Esophagus (tissue), 2 donors: ENCODE measurements at regions not wholly inside any gene's neighbourhood (a gene's known extent, or its start where the extent isn't known, plus 50 kb on each side); places are given as distances from the start of the nearest gene placed in this dataset.
"Not testable (repeated sequence)": the region's sequence is repeated elsewhere in the genome, so short reads cannot be mapped to it uniquely, and the experiment has no call there.

Experiments
- H3K27ac ChIP-seq, 2 donors: one replicate each; pipeline ENCODE4 v1.5.1; 2013; ENCODE audit warnings: low read depth in 2 of 2, mild to moderate bottlenecking in 2 of 2, inconsistent platforms in 1 of 2, low read length in 1 of 2, moderate library complexity in 1 of 2
- H3K27me3 ChIP-seq, 2 donors: one replicate each; pipeline ENCODE4 v1.6.1; 2013; ENCODE audit warnings: low read length in 2 of 2, control low read depth in 1 of 2, mild to moderate bottlenecking in 1 of 2; ENCODE audit not compliant: insufficient read depth in 2 of 2, control insufficient read depth in 1 of 2
- H3K36me3 ChIP-seq, 2 donors: one replicate each; pipeline ENCODE4 v1.6.1; 2013; ENCODE audit warnings: low read length in 1 of 2; ENCODE audit not compliant: control insufficient read depth in 2 of 2, insufficient read depth in 2 of 2
- H3K4me1 ChIP-seq, 2 donors: one replicate each; pipeline ENCODE4 v1.6.1; 2013; ENCODE audit warnings: low read length in 1 of 2; ENCODE audit not compliant: control insufficient read depth in 2 of 2, insufficient read depth in 2 of 2
- H3K4me3 ChIP-seq, 2 donors: one replicate each; pipeline ENCODE4 v1.5.1; 2013; ENCODE audit warnings: low read length in 2 of 2, mild to moderate bottlenecking in 2 of 2, low read depth in 1 of 2, moderate library complexity in 1 of 2
- H3K9me3 ChIP-seq, 2 donors: one replicate each; pipeline ENCODE4 v1.6.1; 2013; ENCODE audit warnings: mild to moderate bottlenecking in 2 of 2, low read depth in 1 of 2, low read length in 1 of 2, moderate library complexity in 1 of 2; ENCODE audit not compliant: control insufficient read depth in 2 of 2, insufficient read depth in 1 of 2
- WGBS, 2 donors: extraction: QIAGEN DNeasy Blood & Tissue Kit; methylation state at CpG; one replicate each; pipeline ENCODE4 v1.1.7; 2013; 5-methylcytosine and 5-hydroxymethylcytosine counted together
- donor health status: healthy with polysubstance abuse.
- donor health status: Bipolar disorder and iron deficiency.

GRCh38 chr20:61086031-61086430 lies 166.0 kb upstream of the CDH4 start:
- Histone ChIP-seq H3K9me3 (peaks cover 0 to 4% of the 10 kb centered on the region in 2 donors), H3K4me1 (no peaks in the 10 kb centered on the region), H3K36me3 (no peaks in the 10 kb centered on the region), H3K27me3 (no peaks in the 10 kb centered on the region), H3K4me3 (no peak overlapping the region), H3K27ac (no peak overlapping the region)
- 76 to 87% methylated on average over 1 of the region's 1 CpG for WGBS, 2 donors

GRCh38 chr20:61090541-61090940 lies 161.5 kb upstream of the CDH4 start:
- Histone ChIP-seq H3K36me3 (no peaks in the 10 kb centered on the region), H3K27ac (no peak overlapping the region), H3K4me3 (no peak overlapping the region), H3K27me3 (no peaks in the 10 kb centered on the region), H3K4me1 (no peaks in the 10 kb centered on the region), H3K9me3 (peaks cover 0 to 5% of the 10 kb centered on the region in 2 donors)
- 48 to 49% methylated on average over 7 of the region's 7 CpGs for WGBS, 2 donors

- Histone ChIP-seq H3K36me3 (no peaks in the 10 kb centered on the region), H3K27ac (no peak overlapping the region), H3K27me3 (no peaks in the 10 kb centered on the region), H3K4me1 (no peaks in the 10 kb centered on the region), H3K9me3 (peaks cover 0 to 5% of the 10 kb centered on the region in 2 donors), H3K4me3 (no peak overlapping the region)
- 85 to 88% methylated on average over 9 of the region's 9 CpGs for WGBS, 2 donors
Observed at GRCh38 chr20:61092251-61092650, 159.8 kb upstream of the CDH4 start.

DNA sequence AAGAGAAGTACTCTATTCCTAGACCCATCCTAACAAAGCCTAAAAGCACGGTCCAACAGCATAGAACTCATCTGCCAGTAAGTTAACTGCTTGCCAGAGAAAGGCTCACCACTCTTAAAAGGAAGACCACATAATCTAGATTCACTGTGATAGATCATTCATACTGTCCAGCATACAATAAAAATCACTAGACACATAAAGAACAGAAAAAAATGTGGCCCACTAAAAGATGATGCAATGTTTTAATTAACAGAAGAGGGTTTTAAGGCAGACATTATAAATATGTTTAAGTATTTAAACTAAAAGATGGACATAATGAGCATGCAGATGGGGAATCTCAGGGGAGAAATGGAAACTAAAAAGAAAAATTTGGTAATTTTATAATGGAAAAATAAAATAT lies 157.5 kb upstream of the CDH4 start:
- peaks cover 0 to 5% of the 10 kb centered on the region in 2 donors for H3K9me3 ChIP-seq
- WGBS, 2 donors = 58 to 59% methylated on average over 1 of the region's 1 CpG
- H3K36me3 ChIP-seq = no peaks in the 10 kb centered on the region
- no peak overlapping the region for H3K4me3 ChIP-seq
- H3K4me1 ChIP-seq = no peaks in the 10 kb centered on the region
- no peak overlapping the region for H3K27ac ChIP-seq
- no peaks in the 10 kb centered on the region for H3K27me3 ChIP-seq

- Histone ChIP-seq H3K4me3 (no peak overlapping the region), H3K4me1 (no peaks in the 10 kb centered on the region)
- WGBS, 2 donors = 93 to 94% methylated on average over 2 of the region's 2 CpGs
Observed at GRCh38 chr20:61096463-61096862, 155.6 kb upstream of the CDH4 start.

DNA sequence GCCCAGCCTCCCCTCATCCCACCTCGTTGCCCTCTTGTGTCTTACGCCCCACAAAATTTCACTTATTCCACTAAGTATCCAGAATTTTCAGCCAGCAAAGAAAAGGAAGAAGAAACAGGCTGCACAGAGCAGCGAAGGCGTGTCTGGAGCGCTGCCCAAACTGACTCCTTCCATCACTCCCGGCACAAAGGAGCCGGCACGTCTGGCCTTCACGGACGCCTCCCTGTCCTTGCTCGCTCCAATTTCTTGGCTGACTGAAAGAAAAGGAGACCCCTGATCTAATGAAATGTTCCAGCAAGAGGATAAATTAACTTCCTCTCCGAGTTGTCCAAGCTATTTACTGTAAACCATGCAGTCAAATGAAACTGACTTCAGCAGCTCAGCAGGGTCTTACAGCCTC lies 152.3 kb upstream of the CDH4 start:
- Histone ChIP-seq H3K27ac (no peak overlapping the region), H3K27me3 (no peaks in the 10 kb centered on the region), H3K4me1 (no peaks in the 10 kb centered on the region), H3K36me3 (no peaks in the 10 kb centered on the region), H3K4me3 (no peak overlapping the region), H3K9me3 (no peaks in the 10 kb centered on the region)
- WGBS, 2 donors = 43 to 50% methylated on average over 12 of the region's 12 CpGs

More at GRCh38 chr20:61096463-61096862, 155.6 kb upstream of the CDH4 start:
- Histone ChIP-seq H3K9me3 (peaks cover 0 to 5% of the 10 kb centered on the region in 2 donors), H3K27ac (no peak overlapping the region), H3K27me3 (no peaks in the 10 kb centered on the region), H3K36me3 (no peaks in the 10 kb centered on the region)

DNA sequence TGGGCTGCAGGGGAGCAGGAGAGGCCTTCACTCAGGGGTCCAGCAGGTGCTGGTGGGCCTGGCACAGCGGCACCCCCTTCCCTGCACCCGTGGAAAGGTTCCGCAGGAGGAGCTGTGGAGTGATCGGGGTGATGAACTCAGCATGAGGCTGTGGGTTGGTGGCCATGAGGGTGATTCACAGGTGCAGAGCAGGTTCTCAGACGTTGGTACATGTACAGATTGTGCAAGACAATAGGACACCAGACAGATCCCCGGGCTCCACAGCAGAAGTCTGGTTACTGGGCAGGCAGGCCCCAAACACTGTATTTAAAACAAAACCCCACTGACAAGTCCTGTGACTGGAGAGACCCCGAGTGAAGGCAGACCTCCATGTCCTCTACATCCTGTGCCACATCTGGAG lies 151.6 kb upstream of the CDH4 start:
- H3K27ac ChIP-seq = no peak overlapping the region
- H3K36me3 ChIP-seq = no peaks in the 10 kb centered on the region
- H3K4me1 ChIP-seq = no peaks in the 10 kb centered on the region
- WGBS, 2 donors = 76 to 80% methylated on average over 7 of the region's 7 CpGs
- no peaks in the 10 kb centered on the region for H3K9me3 ChIP-seq
- H3K27me3 ChIP-seq = no peaks in the 10 kb centered on the region
- H3K4me3 ChIP-seq = no peak overlapping the region

DNA sequence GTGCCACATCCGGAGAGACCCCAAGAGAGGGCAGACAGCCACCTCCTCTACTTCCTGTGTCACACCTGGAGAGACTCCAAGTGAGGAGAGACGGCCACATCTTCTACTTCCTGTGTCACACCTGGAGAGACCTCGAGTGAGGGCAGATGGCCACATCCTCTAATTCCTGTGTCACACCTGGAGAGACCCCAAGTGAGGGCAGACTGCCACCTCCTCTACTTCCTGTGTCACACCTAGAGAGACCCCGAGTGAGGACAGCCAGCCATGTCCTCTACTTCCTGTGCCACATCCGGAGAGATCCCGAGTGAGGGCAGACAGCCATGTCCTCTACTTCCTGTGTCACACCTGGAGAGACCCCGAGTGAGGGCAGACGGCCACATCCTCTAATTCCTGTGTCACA lies 150.7 kb upstream of the CDH4 start:
- not testable (repeated sequence) for H3K4me1 ChIP-seq, H3K27me3 ChIP-seq, H3K4me3 ChIP-seq, H3K9me3 ChIP-seq, H3K36me3 ChIP-seq, H3K27ac ChIP-seq
- WGBS, 2 donors = 67 to 69% methylated on average over 8 of the region's 8 CpGs

DNA sequence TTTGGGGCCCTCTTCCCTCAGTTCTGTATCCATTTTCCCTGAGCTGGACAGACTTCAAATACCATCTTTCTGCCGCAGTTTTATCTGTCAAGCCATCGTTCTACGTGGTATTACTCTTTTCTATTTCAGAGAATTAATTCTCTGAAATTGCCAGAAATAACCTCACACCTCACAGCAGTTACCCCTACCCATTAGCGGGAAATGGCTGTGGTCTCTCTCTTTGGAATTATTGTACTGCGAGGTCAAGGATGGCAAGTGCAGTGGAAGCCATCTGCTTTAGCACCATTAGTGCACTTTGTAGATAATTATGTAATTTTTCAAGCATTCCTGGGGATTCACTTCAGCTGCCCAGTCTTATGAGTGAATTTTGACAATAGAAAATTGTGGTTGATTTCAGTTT lies 147.8 kb upstream of the CDH4 start:
- Histone ChIP-seq H3K4me3 (no peak overlapping the region), H3K4me1 (no peaks in the 10 kb centered on the region), H3K36me3 (no peaks in the 10 kb centered on the region), H3K9me3 (no peaks in the 10 kb centered on the region), H3K27me3 (no peaks in the 10 kb centered on the region), H3K27ac (no peak overlapping the region)
- 83 to 89% methylated on average over 5 of the region's 5 CpGs for WGBS, 2 donors

- Histone ChIP-seq H3K4me3 (no peak overlapping the region), H3K36me3 (no peaks in the 10 kb centered on the region), H3K27me3 (no peaks in the 10 kb centered on the region), H3K4me1 (no peaks in the 10 kb centered on the region), H3K27ac (no peak overlapping the region), H3K9me3 (no peaks in the 10 kb centered on the region)
- 57 to 60% methylated on average over 4 of the region's 4 CpGs for WGBS, 2 donors
Observed at GRCh38 chr20:61105395-61105794, 146.7 kb upstream of the CDH4 start.
